ENCODE measurements at regions not wholly inside any gene's neighbourhood (a gene's known extent, or its start where the extent isn't known, plus 50 kb on each side); places are given as distances from the start of the nearest gene placed in this dataset.

DNA sequence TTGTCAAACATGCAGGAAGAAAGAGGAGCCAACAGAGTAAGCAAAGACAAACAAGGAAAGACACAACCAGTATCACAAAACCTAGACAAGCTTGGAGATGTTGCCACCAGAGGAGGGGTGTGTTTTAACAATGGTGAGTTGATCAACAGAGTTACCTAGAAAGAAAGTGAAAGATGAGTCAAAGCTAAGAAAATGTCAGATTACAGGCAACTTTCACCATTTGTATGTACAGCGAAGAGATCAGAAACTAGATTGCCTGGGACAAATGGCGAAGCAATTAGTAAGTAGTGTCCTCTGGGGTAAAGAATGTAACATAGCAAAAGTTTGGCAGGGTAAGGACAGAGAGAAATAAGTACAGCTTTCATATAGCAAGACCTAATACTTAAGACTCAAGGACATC lies 51.6 kb upstream of the POU3F2 start:
- TF ChIP-seq CTCF (conservative IDR thresholded peaks at IDR 0.05; ENCODE audit: low read length) (no peak), EZH2phosphoT487 (IDR thresholded peaks at IDR 0.05; ENCODE audit: borderline replicate concordance) (no peak)
